Cardiac septum (tissue), 1 donor: ENCODE measurements at regions not wholly inside any gene's neighbourhood (a gene's known extent, or its start where the extent isn't known, plus 50 kb on each side); places are given as distances from the start of the nearest gene placed in this dataset.
"Not testable (repeated sequence)": the region's sequence is repeated elsewhere in the genome, so short reads cannot be mapped to it uniquely, and the experiment has no call there.

Experiments
- DNase-seq: peaks from one replicate; pipeline ENCODE4 v3.0.0-alpha.2; 2020; ENCODE audit warnings: low spot score
- intact Hi-C: fragments of 100-400 bp; cut with DNase I; formaldehyde crosslinking; loops from one replicate; pipeline ENCODE4 v1.14.0; 2022
- donor health status: DM: no; HTN: no; CAD: no.

DNA sequence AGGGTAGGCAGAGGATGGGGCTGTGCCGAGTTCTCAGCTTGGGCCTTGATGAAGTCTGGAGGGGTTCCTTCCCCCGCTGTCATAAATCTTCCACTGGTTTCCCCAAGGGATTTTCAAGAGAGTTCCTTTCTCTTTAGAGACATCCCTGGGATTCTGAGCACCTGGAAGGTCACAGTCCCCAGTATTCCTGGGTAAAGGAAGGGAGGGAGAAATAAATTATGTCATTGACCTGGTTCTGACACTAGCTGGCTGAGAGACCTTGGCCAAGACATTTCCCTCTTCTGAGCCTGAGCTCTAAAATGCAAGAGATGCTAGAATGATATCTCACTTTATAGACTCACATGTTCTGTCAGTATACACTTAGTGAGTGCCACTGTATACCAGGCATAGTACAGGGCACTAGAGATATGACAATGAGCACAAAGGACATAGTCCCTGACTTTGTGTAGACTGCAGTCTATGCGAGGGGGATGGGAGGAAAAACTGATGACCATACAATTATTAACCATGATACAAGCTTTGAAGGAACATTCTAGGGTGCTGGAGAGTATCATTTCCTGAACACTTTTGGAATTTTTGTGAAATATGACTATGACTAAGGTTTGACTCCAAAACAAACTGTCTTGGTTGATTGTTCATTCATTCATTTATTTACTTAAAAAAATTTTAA, 165.8 kb upstream of the JUN start:
- DNase-seq, result no peak
- intact Hi-C loops, result no loop called here

DNA sequence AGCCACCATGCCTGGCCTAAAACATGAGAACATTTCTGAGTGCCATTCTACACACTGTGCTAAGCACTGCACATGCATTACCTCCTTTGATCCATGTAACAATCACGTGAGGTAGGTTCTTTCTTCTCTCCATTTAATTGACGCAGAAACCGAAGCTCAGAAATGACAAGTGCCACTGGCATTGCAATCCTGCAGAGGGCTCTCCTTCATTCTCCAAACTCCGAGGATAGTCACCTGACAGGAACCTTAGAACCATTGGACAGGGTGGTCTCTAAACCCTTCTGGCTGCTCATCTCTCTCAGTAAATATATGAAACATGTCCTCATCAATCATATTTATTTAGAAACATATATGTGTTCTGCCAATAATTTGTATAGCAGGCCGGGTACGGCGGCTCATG, 167.1 kb upstream of the JUN start:
- intact Hi-C loops, result no loop called here
- no peak for DNase-seq

DNA sequence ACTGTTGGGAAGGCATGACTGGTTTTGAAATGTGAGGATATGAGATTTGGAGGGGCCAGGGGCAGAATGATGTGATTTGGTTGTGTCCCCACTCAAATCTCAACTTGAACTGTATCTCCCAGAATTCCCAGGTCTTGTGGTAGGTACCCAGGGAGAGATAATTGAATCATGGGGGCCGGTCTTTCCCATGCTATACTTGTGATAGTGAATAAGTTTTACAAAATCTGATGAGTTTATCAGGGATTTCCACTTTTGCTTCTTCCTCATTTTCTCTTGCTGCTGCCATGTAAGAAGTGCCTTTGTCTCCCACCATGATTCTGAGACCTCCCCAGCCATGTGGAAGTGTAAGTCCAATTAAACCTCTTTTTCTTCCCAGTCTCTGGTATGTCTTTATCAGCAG, 170.1 kb upstream of the JUN start:
- DNase-seq, intact Hi-C loops: not testable (repeated sequence)

DNA sequence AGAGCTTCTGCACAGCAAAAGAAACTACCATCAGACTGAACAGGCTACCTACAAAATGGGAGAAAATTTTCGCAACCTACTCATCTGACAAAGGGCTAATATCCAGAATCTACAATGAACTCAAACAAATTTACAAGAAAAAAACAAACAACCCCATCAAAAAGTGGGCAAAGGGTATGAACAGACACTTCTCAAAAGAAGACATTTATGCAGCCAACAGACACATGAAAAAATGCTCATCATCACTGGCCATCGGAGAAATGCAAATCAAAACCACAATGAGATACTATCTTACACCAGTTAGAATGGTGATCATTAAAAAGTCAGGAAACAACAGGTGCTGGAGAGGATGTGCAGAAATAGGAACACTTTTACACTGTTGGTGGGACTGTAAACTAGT, 179.4 kb upstream of the JUN start:
- intact Hi-C loops, DNase-seq: not testable (repeated sequence)

DNA sequence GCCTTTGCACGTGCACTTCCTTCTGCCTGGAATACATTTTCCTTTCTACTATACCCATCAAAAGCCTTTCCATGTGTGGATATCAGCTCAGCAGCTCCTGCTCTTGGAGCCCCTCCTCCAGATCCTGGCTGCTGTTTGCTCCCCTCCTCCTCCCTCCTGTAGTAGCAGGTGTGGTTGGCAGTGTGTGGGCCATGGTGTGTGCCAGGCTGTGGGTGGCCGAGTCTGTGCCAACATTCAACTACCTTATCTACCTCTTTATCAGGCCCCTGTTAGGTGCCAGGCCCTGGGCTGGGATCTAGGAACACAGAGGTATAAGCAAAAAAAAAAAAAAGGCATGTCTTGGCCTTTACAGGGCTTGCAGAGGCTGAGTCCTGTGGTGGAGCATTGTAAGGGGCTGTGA, 180.6 kb upstream of the JUN start:
- DNase-seq, result no peak
- intact Hi-C loops, result no loop called here

DNA sequence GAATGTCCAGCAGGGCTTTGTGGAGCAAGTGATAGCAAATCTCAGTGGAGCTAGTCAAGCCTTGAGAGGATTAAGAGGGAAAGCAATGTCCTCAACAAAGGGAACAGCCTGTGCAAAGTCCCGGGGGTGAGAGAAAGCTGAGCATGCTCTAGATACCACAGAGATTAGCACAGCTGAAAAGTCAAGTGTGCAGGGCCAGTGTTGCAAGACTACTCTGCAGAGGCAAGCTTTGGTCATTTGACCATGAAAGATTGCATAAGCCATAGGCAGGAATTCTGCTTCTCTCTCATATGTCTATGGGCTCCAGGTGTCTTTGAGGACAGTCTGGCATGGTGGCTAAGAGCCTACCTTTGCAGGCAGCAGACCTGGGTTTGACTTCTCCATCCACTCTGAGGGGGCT, 181.0 kb upstream of the JUN start:
- intact Hi-C loops, result loop anchor here (5.0 kb wide), 1 partner anchor 178 kb away; no protein-coding TSS in a partner anchor

DNA sequence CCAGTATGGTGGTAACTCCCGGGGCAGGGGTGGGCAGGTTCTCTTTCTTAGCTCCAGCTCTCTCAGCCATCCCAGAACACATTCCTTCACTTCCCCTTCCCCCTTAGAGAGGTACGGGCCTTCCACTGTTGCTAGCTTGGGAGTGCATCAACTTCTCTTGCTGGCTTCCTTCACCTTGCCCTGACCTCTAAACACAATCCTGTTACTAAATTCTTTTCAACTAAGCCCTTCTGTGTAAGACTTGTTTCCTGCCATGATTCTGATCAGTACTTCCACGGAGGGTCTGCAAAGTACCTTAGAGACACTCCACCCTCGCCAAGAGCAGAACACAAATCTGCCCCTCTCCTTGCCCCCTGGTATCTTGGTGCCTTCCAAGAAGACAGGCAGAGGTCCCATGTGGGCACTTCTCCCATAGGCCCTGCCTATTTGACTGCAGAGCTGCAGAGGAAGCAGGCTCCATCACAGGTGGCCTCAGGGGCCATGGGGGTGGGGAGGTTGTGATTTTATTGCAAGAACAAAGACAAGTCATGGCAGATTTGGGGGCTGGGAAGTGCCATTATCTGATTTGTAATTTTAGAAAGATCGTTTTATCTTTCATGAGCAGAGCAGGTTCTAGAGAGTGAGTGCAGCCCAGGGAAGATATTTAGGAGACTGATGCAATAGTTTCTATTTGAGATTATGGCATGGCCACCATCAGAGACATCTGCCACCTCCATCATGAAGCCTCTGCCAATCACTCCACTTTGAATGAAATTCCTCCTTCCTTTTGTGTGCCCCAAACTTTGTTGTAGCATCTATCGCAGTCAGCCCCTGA, 182.5 kb upstream of the JUN start:
- DNase-seq, result no peak
- intact Hi-C loops, result loop anchor here (5.0 kb wide), 1 partner anchor 179 kb away; no protein-coding TSS in a partner anchor

More for the DNA sequence above, 181.0 kb upstream of the JUN start:
- DNase-seq, result no peak

DNA sequence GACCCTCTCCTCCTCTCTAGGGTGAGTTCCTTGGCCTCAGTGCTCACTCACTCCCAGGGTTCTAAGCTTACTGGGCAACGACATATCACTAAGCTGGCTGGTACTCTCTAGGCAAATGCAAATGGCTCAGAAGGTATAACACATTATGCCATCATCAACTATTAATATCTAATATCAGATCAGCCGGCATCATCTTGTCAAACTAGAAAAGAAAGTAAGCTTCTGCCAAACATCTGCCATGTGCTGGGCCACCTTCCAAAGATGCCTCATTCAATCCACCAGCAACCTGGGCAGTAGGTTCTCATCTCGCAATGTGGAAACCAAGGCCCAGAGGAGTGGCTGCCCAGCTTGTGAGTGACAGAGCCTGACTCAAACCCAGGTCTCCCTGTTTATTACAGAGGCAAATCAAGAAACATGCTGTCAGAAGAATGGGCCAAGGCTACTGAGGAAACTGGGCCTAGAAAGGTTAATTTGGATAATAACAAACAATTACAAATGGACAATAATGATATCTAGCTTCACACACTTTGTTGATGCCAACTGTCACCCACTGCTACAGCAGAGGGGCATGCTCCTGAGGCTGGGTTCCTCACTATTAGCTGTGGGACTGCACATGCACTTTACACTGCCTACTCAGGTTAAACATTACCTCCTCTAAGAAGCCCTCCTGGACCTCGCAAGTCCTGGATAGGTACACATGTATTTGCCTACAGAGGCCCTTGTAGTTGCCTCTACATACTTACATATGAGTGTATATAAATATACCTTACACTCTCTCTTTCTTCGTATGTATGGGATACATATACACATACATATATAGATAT, 183.3 kb upstream of the JUN start:
- DNase-seq, result no peak
- intact Hi-C loops, result loop anchor here (5.0 kb wide), 1 partner anchor 180 kb away; no protein-coding TSS in a partner anchor

DNA sequence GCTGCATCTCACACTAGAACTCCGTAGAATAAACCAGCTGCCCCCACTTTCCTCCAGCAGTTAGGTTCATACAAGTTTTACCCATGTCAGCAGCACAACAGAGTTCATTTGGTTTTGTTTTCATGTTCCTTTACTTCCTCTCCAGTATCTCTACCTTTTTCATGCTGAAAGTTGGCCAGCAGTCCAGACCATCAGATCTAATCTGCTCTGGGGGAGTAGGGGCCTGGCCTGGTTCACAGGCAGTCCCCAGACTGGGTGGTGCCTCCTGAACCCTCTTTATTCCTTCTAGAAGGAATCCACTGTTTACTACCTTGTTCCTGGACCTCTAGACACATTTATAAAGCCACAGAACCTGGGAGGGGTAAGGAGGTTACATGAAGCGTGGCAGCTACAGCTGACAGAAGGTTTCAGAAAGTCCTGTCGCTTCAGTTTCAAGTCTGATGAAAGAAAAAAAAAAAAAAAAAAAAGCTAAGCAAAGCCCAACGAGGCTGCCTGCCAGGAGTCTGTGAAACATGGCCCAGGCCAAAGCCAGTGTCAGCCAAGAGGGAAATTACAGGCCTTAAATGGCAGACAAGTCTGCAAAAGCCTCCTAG, 184.6 kb upstream of the JUN start:
- intact Hi-C loops, result loop anchor here (5.0 kb wide), 1 partner anchor 181 kb away; no protein-coding TSS in a partner anchor
- peak; percentile 82 for DNase-seq

DNA sequence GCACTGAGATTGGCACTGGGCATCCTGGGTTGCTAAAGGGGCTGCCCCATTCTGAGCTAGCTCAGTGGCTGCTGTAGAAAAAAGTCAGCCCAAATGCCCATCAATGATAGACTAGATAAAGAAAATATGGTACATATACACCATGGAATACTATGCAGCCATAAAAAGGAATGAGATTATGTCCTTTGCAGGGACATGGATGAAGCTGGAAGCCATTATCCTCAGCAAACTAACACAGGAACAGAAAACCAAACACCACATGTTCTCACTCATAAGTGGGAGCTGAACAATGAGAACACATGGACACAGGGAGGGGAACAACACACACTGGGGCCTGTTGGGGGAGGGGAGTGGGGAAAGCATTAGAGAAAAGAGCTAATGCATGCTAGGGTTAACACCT, 185.3 kb upstream of the JUN start:
- not testable (repeated sequence) for DNase-seq
- intact Hi-C loops, result loop anchor here (5.0 kb wide), 1 partner anchor 182 kb away; no protein-coding TSS in a partner anchor

DNA sequence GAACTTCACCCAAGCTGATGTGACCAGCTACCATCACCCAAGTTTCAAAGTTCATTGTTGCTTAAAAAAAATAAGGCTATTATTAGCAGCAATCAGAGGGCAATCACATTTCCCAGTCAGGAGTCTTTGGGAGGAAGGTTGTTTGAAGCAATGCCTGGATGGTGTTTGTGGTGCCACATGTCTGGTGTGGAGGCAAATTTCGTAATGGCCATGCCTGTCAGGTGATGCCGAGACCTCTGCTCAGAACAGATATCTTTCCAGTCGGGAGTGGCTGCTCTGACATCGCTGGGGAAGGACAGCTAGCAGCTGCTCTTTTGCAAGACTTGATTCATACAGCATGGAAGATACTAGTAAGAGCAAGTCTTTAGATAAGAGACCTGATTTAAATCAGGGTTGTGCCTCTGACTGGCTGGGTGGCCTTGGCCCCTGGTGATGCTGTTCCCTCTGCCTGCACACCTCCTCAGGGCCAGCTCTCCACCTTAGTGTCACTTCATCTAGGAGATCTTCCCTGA, 187.8 kb upstream of the JUN start:
- DNase-seq, result peak; percentile 76
- intact Hi-C loops, result loop anchor here (5.0 kb wide), 1 partner anchor 46 kb away; no protein-coding TSS in a partner anchor

DNA sequence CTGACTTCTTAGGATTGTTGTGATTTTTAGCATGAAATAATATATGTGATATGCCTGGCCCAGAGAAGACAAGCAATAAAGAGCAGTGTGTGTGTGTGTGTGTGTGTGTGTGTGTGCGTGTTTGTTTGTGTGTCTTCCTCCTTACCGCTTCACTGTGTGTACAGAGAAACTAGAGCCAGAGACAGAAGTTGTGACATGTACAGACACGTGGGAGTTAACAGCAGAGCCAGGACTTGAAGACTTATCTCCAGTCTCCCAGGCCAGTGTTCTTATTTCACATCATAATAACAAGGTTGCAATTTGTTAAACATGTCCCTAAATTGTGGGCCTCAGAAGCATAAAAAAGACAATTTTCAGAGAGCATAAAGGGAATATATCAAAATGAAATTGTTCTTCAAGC, 192.0 kb upstream of the JUN start:
- intact Hi-C loops, result no loop called here

DNA sequence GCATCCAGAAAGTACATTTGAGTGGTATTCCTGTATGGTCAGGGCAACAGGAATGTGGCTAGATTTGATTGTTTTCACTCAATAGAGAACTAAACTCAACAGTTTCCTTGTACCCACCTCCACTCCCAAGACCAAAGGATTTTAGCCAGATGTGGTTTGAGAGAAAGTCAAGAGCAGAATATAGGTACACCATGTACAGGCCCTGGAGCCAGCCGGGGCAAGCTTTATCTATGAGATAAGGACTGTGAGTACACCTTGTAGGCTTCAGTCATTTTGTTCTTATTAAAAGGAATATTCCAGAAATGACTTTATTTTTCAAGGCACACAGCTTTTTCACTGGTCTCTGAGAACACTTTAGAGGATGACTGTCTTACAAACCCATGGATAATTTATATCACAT, 192.4 kb upstream of the JUN start:
- DNase-seq, result no peak
- intact Hi-C loops, result no loop called here

More for the DNA sequence above, 192.0 kb upstream of the JUN start:
- DNase-seq, result no peak

DNA sequence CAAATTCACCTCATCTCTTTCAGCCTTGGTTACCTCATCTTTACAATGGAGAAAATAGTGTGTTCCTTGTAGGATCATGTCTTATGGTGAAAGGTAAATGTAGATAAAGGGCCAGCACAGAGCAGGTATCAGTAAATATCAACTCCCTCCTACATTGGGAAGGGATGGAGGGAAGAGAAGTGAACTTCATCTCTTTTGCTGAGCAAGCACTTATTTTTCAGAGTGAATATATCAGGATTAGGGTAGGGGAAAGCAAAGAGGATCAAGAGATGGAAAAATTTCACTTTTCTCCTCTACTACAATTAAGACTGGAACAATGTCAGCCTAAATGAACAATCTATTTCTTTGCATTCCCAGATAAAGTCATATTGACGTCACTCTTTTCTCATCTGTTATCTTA, 193.8 kb upstream of the JUN start:
- DNase-seq, result no peak
- intact Hi-C loops, result no loop called here

DNA sequence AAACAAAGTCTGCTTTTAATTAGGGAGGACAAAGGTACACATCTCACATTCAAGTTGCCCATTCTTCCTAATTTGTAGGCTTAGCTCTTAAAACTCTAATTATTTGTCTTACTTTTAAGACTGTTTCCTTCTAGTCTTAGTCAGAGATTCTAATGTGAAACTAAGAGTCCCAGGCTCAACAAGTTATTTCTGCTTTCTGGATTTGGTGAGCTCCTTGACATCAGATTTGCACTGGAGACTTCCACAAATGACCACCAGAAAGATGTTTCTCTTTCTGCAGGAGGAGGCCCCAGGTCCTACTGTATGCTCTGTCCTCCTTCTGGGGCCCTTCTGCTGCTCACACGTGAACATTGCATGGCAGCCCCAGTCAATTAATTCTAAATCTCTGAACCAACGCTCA, 194.2 kb upstream of the JUN start:
- intact Hi-C loops, result no loop called here
- no peak for DNase-seq

DNA sequence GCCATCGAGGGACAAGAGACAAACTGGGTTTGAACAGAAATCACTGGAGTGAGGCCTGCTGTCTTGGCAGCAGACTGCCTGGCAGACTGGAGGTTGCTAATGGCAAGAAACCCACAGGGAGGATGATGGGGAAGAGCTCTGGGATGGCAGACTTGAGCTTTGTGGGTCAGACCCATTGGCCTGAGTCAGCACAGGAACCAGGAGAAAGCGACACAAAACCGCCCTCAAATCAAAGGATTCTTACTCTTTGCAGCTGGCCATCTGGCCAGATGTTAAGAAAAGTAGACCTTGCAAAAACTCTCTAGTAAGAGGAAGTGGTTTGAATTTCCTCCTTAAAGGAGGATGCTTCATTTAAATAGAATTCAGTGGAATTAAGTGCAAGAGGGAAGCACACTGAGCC, 195.2 kb upstream of the JUN start:
- intact Hi-C loops, result no loop called here
- DNase-seq, result no peak

DNA sequence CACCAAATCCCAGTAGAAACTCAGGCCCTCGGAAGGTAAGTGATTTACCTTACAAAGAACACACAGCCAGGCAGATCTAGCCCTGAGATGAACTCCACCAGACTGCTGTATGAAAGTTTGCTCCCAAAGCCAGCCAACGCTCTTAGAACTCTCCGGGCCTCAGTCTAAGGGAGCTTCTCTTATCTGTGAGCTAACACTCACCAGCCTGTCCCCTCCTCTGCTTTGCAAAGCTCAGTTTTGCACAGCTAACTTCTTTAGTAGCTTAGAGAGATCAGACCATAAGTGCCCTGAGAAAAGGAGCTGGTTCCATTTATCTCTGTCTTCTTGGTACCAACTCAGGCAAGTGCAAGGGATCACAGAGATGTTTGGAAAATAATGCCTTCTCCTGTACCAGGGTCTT, 195.8 kb upstream of the JUN start:
- DNase-seq, result no peak
- intact Hi-C loops, result no loop called here

DNA sequence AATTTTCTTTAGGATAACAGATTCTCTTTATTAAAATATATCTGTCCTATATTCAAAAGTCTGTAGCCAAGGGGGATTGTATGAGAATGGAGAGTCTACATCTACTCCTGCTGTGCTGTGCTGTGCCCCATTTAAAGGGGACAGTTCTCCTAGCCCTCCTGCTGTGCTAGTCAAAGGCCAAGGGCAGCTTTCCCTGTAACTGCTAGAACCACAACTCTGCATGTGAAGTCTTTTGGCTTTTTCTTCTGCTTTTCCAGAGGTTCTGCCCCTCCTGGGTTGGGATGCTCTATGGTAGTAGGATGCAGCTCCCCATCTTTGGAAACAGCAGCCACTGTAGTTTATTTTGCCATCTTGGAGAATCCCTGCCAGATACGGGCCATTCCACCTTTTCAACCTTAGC, 197.5 kb upstream of the JUN start:
- intact Hi-C loops, result no loop called here
- DNase-seq, result no peak

DNA sequence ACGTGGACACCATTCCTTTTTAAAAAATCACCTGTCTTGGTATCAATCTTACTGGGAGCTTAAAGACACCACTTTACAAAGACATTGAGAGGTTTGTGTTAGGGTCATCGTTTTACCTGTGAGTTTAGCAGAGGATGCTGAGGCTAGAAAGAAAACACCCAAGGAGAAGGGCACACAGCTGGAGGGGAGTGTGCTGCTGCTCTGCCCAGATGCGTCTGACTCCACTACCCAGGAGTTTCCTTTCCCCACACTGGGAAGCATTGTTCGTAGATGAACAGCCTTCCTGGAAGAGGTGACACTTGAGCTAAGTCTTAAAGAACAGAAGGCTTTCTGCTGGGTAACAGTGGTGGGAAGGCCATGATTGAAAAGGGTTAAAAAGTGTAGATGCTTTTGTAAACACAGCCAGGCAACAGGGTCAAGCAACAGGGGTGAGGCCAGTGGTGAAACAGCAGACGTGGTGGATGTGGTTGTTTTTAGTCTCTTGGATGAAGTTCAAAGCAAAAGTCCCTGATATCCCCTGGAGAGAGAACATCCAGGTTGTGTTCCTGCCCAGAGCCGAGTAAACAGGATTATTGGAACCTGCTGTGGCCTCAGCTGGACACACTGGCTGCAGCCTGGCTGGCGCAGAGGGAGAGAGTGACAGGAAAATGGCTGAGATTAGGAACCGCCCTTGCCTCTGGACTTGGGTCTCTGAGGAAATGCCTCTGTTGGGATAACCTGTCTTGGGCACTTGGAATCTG, 198.6 kb upstream of the JUN start:
- intact Hi-C loops, result no loop called here
- no peak for DNase-seq
